Lower leg skin (tissue), 3 donors: ENCODE measurements at regions not wholly inside any gene's neighbourhood (a gene's known extent, or its start where the extent isn't known, plus 50 kb on each side); places are given as distances from the start of the nearest gene placed in this dataset.
"Not testable (repeated sequence)": the region's sequence is repeated elsewhere in the genome, so short reads cannot be mapped to it uniquely, and the experiment has no call there.

Experiments used
- CTCF ChIP-seq, 3 donors: fragments of 450-650 bp; IDR thresholded peaks; one replicate each; pipeline ENCODE4 v1.5.1; 2016; ENCODE audit warnings: antibody characterized with exemption in 3 of 3, mild to moderate bottlenecking in 3 of 3, moderate library complexity in 2 of 3
- POLR2A ChIP-seq, 2 donors: fragments of 450-650 bp; IDR thresholded peaks; one replicate each; pipeline ENCODE4 v1.6.1; 2016 to 2017; ENCODE audit warnings: antibody characterized with exemption in 2 of 2, mild to moderate bottlenecking in 1 of 2, moderate library complexity in 1 of 2

GRCh38 chr3:103254827-103255226 is 820.0 kb downstream of the ZPLD1 start:
- not testable (repeated sequence) for TF ChIP-seq CTCF, POLR2A (IDR thresholded peaks at IDR 0.05)
